ENCODE measurements at regions not wholly inside any gene's neighbourhood (a gene's known extent, or its start where the extent isn't known, plus 50 kb on each side); places are given as distances from the start of the nearest gene placed in this dataset.
A peak's percentile ranks its signal among the peaks of the same experiment; 100 is the strongest.

- no peak for TF ChIP-seq JUN (IDR thresholded peaks at IDR 0.05)
- no peak for TF ChIP-seq NR3C1 (IDR thresholded peaks at IDR 0.05)
- CTCF ChIA-PET: interaction anchor here (0.7 kb wide), 1 partner anchor 74 kb away, joined by 3 read pairs; no protein-coding TSS in a partner anchor
- FAIRE-seq (no peak), DNase-seq (ENCODE audit: low read depth in 1 of 2, low spot score in 1 of 2) (no peak), ATAC-seq (no peak)
- Histone ChIP-seq H3K9me3 (no peaks in the 10 kb centered on the region), H3K4me1 (no peaks in the 10 kb centered on the region), H3K27ac (no peak overlapping the region), H3K4me3 (no peak overlapping the region), H3K4me2 (no peak overlapping the region)
- 23% methylated on average over 10 of the region's 14 CpGs for WGBS (ENCODE audit: missing lambda C conversion rate)
- POLR2A ChIA-PET: no interaction called here
Measured at GRCh38 chr5:161630948-161631347, 54.6 kb upstream of the GABRA6 start.

- DNase-seq (ENCODE audit: low read depth in 1 of 2, low spot score in 1 of 2): no peak
- POLR2A ChIA-PET: no interaction called here
- CTCF ChIA-PET: no interaction called here
- TF ChIP-seq RFX5 (IDR thresholded peaks at IDR 0.05) (no peak), HOXB13 (CRISPR knock-in tag; IDR thresholded peaks at IDR 0.05; ENCODE audit: low read depth) (no peak), SMC3 (IDR thresholded peaks at IDR 0.05) (no peak), CHD4 (IDR thresholded peaks at IDR 0.05; ENCODE audit: borderline replicate concordance) (no peak), MAFK (IDR thresholded peaks at IDR 0.05; ENCODE audit: partially characterized antibody) (peak; percentile 25)
- no peak for FAIRE-seq
- Histone ChIP-seq H3K27ac (no peak overlapping the region), H3K4me2 (no peak overlapping the region), H3K9me3 (no peaks in the 10 kb centered on the region), H3K4me3 (no peak overlapping the region), H3K4me1 (no peaks in the 10 kb centered on the region)
- WGBS (ENCODE audit: missing lambda C conversion rate): 0% methylated on average over 1 of the region's 1 CpG
- ATAC-seq: no peak
Measured at GRCh38 chr5:161625673-161626072, 59.8 kb upstream of the GABRA6 start.

DNA sequence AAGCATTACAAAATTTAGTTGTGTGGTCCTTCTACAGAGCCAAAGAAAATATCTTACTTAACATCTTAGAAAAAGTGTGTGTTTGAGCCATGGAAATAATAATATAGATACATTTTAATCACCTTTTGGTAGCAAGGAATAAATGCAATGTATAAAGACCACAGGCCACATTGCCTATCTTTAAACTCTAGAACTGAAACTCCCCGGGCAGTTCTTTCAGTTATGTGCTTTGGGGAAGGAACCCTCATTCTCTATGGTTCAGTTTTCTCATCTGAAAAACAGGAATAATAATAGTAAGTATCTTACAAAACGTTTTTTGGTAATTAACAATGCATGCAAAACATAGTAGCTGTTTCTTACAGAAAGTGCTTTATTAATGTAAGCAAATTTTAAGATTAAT lies 67.8 kb upstream of the GABRB2 start:
- Histone ChIP-seq H3K4me1 (no peaks in the 10 kb centered on the region), H3K27ac (no peak overlapping the region), H3K4me2 (no peak overlapping the region), H3K4me3 (no peak overlapping the region), H3K9me3 (no peaks in the 10 kb centered on the region)
- ATAC-seq (no peak), FAIRE-seq (no peak), DNase-seq (ENCODE audit: low read depth in 1 of 2, low spot score in 1 of 2) (no peak)
- TF ChIP-seq CHD4 (IDR thresholded peaks at IDR 0.05; ENCODE audit: borderline replicate concordance) (no peak), ZC3H11A (IDR thresholded peaks at IDR 0.05) (no peak), SMC3 (IDR thresholded peaks at IDR 0.05) (no peak), HES2 (IDR thresholded peaks at IDR 0.05) (no peak), MYC (IDR thresholded peaks at IDR 0.05; ENCODE audit: borderline replicate concordance, low read length) (no peak), HDAC2 (IDR thresholded peaks at IDR 0.05) (no peak), HEYL (CRISPR knock-in tag; IDR thresholded peaks at IDR 0.05) (no peak), ZFP36 (IDR thresholded peaks at IDR 0.05; ENCODE audit: borderline replicate concordance, partially characterized antibody) (no peak), NR3C1 (IDR thresholded peaks at IDR 0.05) (no peak), RARB (CRISPR knock-in tag; IDR thresholded peaks at IDR 0.05) (no peak), NPAS2 (CRISPR knock-in tag; IDR thresholded peaks at IDR 0.05; ENCODE audit: borderline replicate concordance) (no peak), FOXS1 (CRISPR knock-in tag; IDR thresholded peaks at IDR 0.05) (no peak), SREBF2 (IDR thresholded peaks at IDR 0.05) (no peak), KDM1A (IDR thresholded peaks at IDR 0.05; ENCODE audit: low read depth) (no peak), ZSCAN20 (CRISPR knock-in tag; IDR thresholded peaks at IDR 0.05) (no peak), TFCP2L1 (CRISPR knock-in tag; IDR thresholded peaks at IDR 0.05) (no peak)
- TF ChIP-seq, protein P1, sequence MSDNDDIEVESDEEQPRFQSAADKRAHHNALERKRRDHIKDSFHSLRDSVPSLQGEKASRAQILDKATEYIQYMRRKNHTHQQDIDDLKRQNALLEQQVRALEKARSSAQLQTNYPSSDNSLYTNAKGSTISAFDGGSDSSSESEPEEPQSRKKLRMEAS (IDR thresholded peaks at IDR 0.05): no peak
- TF ChIP-seq, protein P2, sequence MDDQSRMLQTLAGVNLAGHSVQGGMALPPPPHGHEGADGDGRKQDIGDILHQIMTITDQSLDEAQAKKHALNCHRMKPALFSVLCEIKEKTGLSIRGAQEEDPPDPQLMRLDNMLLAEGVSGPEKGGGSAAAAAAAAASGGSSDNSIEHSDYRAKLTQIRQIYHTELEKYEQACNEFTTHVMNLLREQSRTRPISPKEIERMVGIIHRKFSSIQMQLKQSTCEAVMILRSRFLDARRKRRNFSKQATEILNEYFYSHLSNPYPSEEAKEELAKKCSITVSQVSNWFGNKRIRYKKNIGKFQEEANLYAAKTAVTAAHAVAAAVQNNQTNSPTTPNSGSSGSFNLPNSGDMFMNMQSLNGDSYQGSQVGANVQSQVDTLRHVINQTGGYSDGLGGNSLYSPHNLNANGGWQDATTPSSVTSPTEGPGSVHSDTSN (IDR thresholded peaks at IDR 0.05): no peak
- ChIA-PET POLR2A (no interaction called here), CTCF (no interaction called here)
- 1% methylated on average over 2 of the region's 2 CpGs for WGBS (ENCODE audit: missing lambda C conversion rate)

DNA sequence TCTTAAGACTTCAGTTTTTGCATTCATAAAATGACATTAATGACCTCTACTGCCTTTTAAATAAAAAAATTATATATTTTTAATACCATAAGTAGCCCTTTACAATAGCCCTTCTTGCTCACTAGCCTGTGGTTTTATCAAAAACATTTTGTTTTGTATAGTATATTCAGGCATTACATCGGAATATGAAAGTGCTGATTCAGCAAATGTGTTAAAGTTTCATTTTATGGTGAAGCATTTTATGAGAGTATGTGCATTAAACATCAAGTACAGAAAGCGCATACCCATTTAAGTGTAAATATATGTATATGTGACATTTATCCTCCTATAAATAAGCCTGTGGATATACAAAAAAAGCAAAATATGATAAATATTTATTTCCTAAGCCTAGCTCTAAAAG lies 56.2 kb upstream of the GABRB2 start:
- 41% methylated on average over 2 of the region's 2 CpGs for WGBS (ENCODE audit: missing lambda C conversion rate)
- Histone ChIP-seq H3K9me3 (no peaks in the 10 kb centered on the region), H3K4me2 (no peak overlapping the region), H3K4me3 (no peak overlapping the region), H3K27ac (no peak overlapping the region), H3K4me1 (no peaks in the 10 kb centered on the region)
- no peak for ATAC-seq
- no peak for DNase-seq (ENCODE audit: low read depth in 1 of 2, low spot score in 1 of 2)
- ChIA-PET CTCF (no interaction called here), POLR2A (no interaction called here)
- FAIRE-seq: no peak
- TF ChIP-seq POLR2A (IDR thresholded peaks at IDR 0.05; ENCODE audit: low read length) (no peak), MAFK (IDR thresholded peaks at IDR 0.05; ENCODE audit: partially characterized antibody) (peak; percentile 98), EHMT2 (IDR thresholded peaks at IDR 0.05; ENCODE audit: low read depth) (no peak), ZC3H11A (IDR thresholded peaks at IDR 0.05) (no peak)

Measured in A549 (cell line).